Stomach (tissue), 8 donors: ENCODE measurements at regions not wholly inside any gene's neighbourhood (a gene's known extent, or its start where the extent isn't known, plus 50 kb on each side); places are given as distances from the start of the nearest gene placed in this dataset.

Experiments used
- DNase-seq, 2 donors: peaks; one replicate each; pipeline versions ENCODE4 v3.0.0 to v3.0.0-alpha.2; 2013 to 2019
- H3K27ac ChIP-seq, 5 donors: fragments of 200-600 bp in 4 of 5; sonication (generic) in 4 of 5; one replicate each; pipeline ENCODE4 v1.5.1; 2013 to 2019; ENCODE audit warnings: mild to moderate bottlenecking in 1 of 5, moderate library complexity in 1 of 5
- H3K27me3 ChIP-seq, 3 donors: fragments of 200-600 bp; sonication (generic); one replicate each; pipeline ENCODE4 v1.5.1; 2017 to 2019; ENCODE audit warnings: mixed run types in 1 of 3
- H3K36me3 ChIP-seq, 4 donors: fragments of 200-600 bp; sonication (generic); 1 replicate in 3 of 4; 2 replicates in 1 of 4; pipeline ENCODE4 v1.5.1; 2016 to 2019
- H3K4me1 ChIP-seq, 4 donors: fragments of 200-600 bp; sonication (generic); one replicate each; pipeline ENCODE4 v1.5.1; 2016 to 2019
- H3K4me3 ChIP-seq, 4 donors: fragments of 200-600 bp; sonication (generic) in 3 of 4; one replicate each; pipeline ENCODE4 v1.5.1; 2016 to 2019; ENCODE audit warnings: mild to moderate bottlenecking in 1 of 4
- H3K9me3 ChIP-seq, 4 donors: fragments of 200-600 bp; sonication (generic); one replicate each; pipeline ENCODE4 v1.5.1; 2016 to 2019
- EP300 ChIP-seq: sonication (generic); formaldehyde crosslinking; IDR thresholded peaks from one replicate; pipeline ENCODE4 v1.6.1; 2017; ENCODE audit warnings: antibody characterized with exemption
- POLR2A ChIP-seq, 4 donors: fragments of 450-650 bp; IDR thresholded peaks; one replicate each; pipeline ENCODE4 v1.6.1; 2016; ENCODE audit warnings: antibody characterized with exemption in 4 of 4, control low read depth in 2 of 4, mild to moderate bottlenecking in 1 of 4, moderate library complexity in 1 of 4
- POLR2AphosphoS5 ChIP-seq, 3 donors: sonication (generic); formaldehyde crosslinking; IDR thresholded peaks; one replicate each; pipeline ENCODE4 v1.6.1; 2016; ENCODE audit warnings: antibody characterized with exemption in 3 of 3
- WGBS, 5 donors: extraction: QIAGEN DNeasy Blood & Tissue Kit in 3 of 5; methylation state at CpG; one replicate each; pipeline versions ENCODE4 v1.1.5 to v1.1.7; 2013 to 2018; 5-methylcytosine and 5-hydroxymethylcytosine counted together
- intact Hi-C: fragments of 100-400 bp; cut with DNase I; formaldehyde crosslinking; loops from one replicate; pipeline ENCODE4 v1.15.1; 2023; ENCODE audit warnings: low total_unique reads
- TF ChIP-seq, protein P1 (sequence below), 7 experiments: fragments of 450-650 bp in 4 of 7; fragments of 200-600 bp in 3 of 7; sonication (generic) in 3 of 7; IDR thresholded peaks; one replicate each; pipeline ENCODE4 v1.5.1; 2016 to 2019; ENCODE audit warnings: antibody characterized with exemption in 7 of 7, control low read depth in 2 of 7, mild to moderate bottlenecking in 1 of 7
- donor health status: healthy with polysubstance abuse.
- donor health status: Bipolar disorder and iron deficiency.
- donor health status: healthy.

DNA sequence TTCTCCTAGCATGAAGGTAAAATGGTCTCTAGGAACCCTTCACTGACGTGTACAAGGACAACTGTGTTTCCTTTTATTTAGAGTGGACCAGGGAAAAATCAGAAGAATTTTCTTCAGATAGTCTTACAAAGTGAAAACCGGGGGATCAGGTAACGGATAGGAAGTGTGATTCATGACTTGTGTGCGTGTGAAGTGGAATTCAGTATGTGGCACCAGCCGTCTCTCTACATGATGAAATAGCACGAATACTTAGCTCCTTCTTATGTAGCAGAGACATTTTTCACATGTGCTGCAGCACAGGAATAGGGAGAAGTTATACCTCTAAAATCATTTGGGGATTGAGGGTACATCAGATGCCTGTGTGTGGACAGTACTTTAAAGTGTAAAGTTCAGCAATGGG is 159.2 kb downstream of the MEX3B start:
- intact Hi-C loops = no loop called here
- Histone ChIP-seq H3K27ac (no peak overlapping the region), H3K36me3 (no peaks in the 10 kb centered on the region), H3K9me3 (no peaks in the 10 kb centered on the region), H3K4me3 (no peak overlapping the region), H3K4me1 (peaks cover 0 to 5% (median 2%) of the 10 kb centered on the region in 4 donors), H3K27me3 (no peaks in the 10 kb centered on the region)
- no peak for TF ChIP-seq POLR2A (IDR thresholded peaks at IDR 0.05)
- TF ChIP-seq POLR2AphosphoS5 (IDR thresholded peaks at IDR 0.05) = no peak
- TF ChIP-seq EP300 = no peak
- TF ChIP-seq, protein P1, sequence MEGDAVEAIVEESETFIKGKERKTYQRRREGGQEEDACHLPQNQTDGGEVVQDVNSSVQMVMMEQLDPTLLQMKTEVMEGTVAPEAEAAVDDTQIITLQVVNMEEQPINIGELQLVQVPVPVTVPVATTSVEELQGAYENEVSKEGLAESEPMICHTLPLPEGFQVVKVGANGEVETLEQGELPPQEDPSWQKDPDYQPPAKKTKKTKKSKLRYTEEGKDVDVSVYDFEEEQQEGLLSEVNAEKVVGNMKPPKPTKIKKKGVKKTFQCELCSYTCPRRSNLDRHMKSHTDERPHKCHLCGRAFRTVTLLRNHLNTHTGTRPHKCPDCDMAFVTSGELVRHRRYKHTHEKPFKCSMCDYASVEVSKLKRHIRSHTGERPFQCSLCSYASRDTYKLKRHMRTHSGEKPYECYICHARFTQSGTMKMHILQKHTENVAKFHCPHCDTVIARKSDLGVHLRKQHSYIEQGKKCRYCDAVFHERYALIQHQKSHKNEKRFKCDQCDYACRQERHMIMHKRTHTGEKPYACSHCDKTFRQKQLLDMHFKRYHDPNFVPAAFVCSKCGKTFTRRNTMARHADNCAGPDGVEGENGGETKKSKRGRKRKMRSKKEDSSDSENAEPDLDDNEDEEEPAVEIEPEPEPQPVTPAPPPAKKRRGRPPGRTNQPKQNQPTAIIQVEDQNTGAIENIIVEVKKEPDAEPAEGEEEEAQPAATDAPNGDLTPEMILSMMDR (IDR thresholded peaks at IDR 0.05) = no peak
- 82 to 92% (median 91%) methylated on average over 6 of the region's 6 CpGs for WGBS, 5 donors
- DNase-seq = no peak

DNA sequence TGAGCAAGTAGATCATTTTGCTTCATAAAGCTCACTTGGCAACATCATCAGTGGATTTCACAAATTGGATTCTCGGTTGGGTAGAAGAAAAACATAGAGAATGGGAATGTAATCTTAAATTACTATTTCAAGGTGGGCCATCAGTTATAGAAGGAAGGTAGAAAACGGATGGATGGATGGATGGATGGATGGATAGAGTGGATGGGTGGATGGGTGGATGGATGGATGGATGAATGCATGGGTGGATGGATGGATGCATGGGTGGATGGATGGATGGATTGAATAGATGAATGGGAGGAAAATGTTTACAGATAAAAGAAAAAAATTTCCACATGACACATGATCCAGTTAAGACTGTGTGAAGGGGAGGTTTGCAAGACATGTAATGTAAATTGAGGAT is 159.7 kb downstream of the MEX3B start:
- TF ChIP-seq, protein P1 (IDR thresholded peaks at IDR 0.05) = no peak
- TF ChIP-seq EP300 = no peak
- TF ChIP-seq POLR2A (IDR thresholded peaks at IDR 0.05) = no peak
- no peak for TF ChIP-seq POLR2AphosphoS5 (IDR thresholded peaks at IDR 0.05)
- intact Hi-C loops = no loop called here
- no peaks in the 10 kb centered on the region for H3K27me3 ChIP-seq
- no peak overlapping the region for H3K4me3 ChIP-seq
- H3K27ac ChIP-seq = no peak overlapping the region
- 68 to 91% (median 82%) methylated on average over 2 of the region's 2 CpGs for WGBS, 5 donors
- peaks cover 0 to 5% (median 2%) of the 10 kb centered on the region in 4 donors for H3K4me1 ChIP-seq
- H3K9me3 ChIP-seq = no peaks in the 10 kb centered on the region
- DNase-seq = no peak
- H3K36me3 ChIP-seq = no peaks in the 10 kb centered on the region

GRCh38 chr15:81885135-81885534 is 160.7 kb downstream of the MEX3B start:
- Histone ChIP-seq H3K4me1 (peaks cover 0 to 5% (median 2%) of the 10 kb centered on the region in 4 donors), H3K4me3 (no peak overlapping the region), H3K27ac (no peak overlapping the region), H3K9me3 (no peaks in the 10 kb centered on the region), H3K27me3 (no peaks in the 10 kb centered on the region), H3K36me3 (no peaks in the 10 kb centered on the region)
- intact Hi-C loops = no loop called here
- 75 to 97% (median 84%) methylated on average over 2 of the region's 2 CpGs for WGBS, 5 donors
- TF ChIP-seq POLR2AphosphoS5 (IDR thresholded peaks at IDR 0.05) (no peak), EP300 (no peak), POLR2A (IDR thresholded peaks at IDR 0.05) (no peak)
- TF ChIP-seq, protein P1 (IDR thresholded peaks at IDR 0.05) = no peak
- no peak for DNase-seq

DNA sequence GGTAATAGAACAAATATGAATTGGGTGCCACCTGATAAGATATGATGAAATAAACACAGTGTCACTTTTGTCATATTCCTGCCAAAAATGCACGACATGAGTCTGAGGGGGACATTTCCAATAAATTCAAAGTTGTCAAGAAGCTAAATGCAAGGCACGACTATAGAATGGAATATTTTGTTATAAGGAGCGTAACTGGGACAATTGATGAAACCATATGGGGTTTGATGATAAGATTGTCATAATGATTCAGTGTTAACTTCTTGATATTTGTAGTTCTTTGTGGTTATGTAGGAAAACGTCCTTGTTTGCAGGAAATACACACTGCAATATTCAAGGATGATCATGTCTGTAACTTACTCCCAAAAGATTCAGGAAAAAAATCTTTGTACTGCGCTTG is 163.3 kb downstream of the MEX3B start:
- Histone ChIP-seq H3K36me3 (no peaks in the 10 kb centered on the region), H3K27me3 (no peaks in the 10 kb centered on the region), H3K9me3 (no peaks in the 10 kb centered on the region), H3K4me1 (peaks cover 0 to 11% (median 0%) of the 10 kb centered on the region in 4 donors), H3K4me3 (no peak overlapping the region), H3K27ac (no peak overlapping the region)
- 60 to 67% (median 64%) methylated on average over 5 of the region's 5 CpGs for WGBS, 5 donors
- no peak for DNase-seq
- TF ChIP-seq POLR2A (IDR thresholded peaks at IDR 0.05) = no peak
- TF ChIP-seq POLR2AphosphoS5 (IDR thresholded peaks at IDR 0.05) = no peak
- intact Hi-C loops = no loop called here

DNA sequence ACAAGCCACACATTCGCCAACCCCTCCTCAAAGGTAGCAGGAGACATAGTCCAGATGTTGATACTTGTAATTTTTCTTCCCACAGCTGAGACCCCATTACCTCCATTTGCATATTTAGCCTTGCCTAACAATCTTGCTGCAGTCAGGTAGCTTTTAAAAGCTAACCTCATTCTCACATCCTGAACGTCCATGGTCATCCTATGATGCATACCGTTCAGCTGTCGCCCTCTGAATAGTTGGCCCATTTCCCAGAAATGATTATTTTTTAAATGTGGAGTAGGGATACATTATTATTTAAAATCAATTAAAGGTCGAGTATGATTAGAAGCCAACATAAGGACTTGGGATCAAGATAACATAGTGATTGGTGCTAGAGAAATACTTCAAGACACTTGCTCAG is 165.0 kb downstream of the MEX3B start:
- WGBS, 5 donors = 61 to 77% (median 73%) methylated on average over 5 of the region's 5 CpGs
- peaks cover 0 to 12% (median 0%) of the 10 kb centered on the region in 4 donors for H3K4me1 ChIP-seq
- no peaks in the 10 kb centered on the region for H3K9me3 ChIP-seq
- no peaks in the 10 kb centered on the region for H3K27me3 ChIP-seq
- no peaks in the 10 kb centered on the region for H3K36me3 ChIP-seq
- H3K4me3 ChIP-seq = no peak overlapping the region
- no peak for DNase-seq
- intact Hi-C loops = no loop called here
- TF ChIP-seq EP300 (no peak), POLR2A (IDR thresholded peaks at IDR 0.05) (no peak), POLR2AphosphoS5 (IDR thresholded peaks at IDR 0.05) (no peak)
- TF ChIP-seq, protein P1 (IDR thresholded peaks at IDR 0.05) = no peak
- no peak overlapping the region for H3K27ac ChIP-seq
